SK-N-SH (cell line): ENCODE measurements at regions not wholly inside any gene's neighbourhood (a gene's known extent, or its start where the extent isn't known, plus 50 kb on each side); places are given as distances from the start of the nearest gene placed in this dataset.

Source experiments
- CTCF ChIA-PET: fragments of 300-600, 350-600 bp; formaldehyde crosslinking; extraction: SDS; loops from one replicate; lab custom pipeline; 2021; lab: Yijun Ruan, JAX
- POLR2A ChIA-PET: fragments of 350-600 bp; sonication (Branson Sonifier 250); formaldehyde crosslinking; extraction: SDS; loops from one replicate; lab custom pipeline; 2020; ENCODE audit warnings: antibody characterized with exemption, inconsistent platforms; lab: Yijun Ruan, JAX
- DNase-seq: peaks from one replicate; pipeline ENCODE4 v3.0.0; 2012
- H2AFZ ChIP-seq: fragments of 200-600 bp; sonication (generic); 2 replicates; pipeline ENCODE4 v1.8.1; 2016; ENCODE audit warnings: antibody characterized with exemption, mild to moderate bottlenecking, low read depth
- H3F3A ChIP-seq: fragments of 200-600 bp; sonication (generic); replicated peaks from 2 replicates; pipeline ENCODE3; 2016; ENCODE audit warnings: antibody characterized with exemption, mild to moderate bottlenecking; ENCODE audit not compliant: insufficient read depth
- H3K27ac ChIP-seq, 2 experiments: fragments of 200-500 bp in 1 of 2; fragments of 200-600 bp in 1 of 2; sonication (Bioruptor generic) in 1 of 2; sonication (generic), shearing (Covaris generic) in 1 of 2; 2 replicates each; pipeline versions ENCODE4 v1.5.1 to v1.6.1; 2014 to 2016; ENCODE audit warnings: low read depth in 2 of 2, inconsistent platforms in 1 of 2, low read length in 1 of 2, mild to moderate bottlenecking in 1 of 2, mixed read lengths in 1 of 2
- H3K27me3 ChIP-seq: fragments of 200-600 bp; sonication (generic), shearing (Covaris generic); 2 replicates; pipeline ENCODE4 v1.6.1; 2016; ENCODE audit warnings: mixed run types; ENCODE audit not compliant: insufficient read depth
- H3K36me3 ChIP-seq, 2 experiments: fragments of 200-500 bp in 1 of 2; fragments of 200-600 bp in 1 of 2; sonication (Bioruptor generic) in 1 of 2; sonication (generic) in 1 of 2; replicated peaks in 1 of 2; 2 replicates each; pipeline versions ENCODE3 to v1.5.1; 2014 to 2016; ENCODE audit warnings: low read length in 1 of 2, mild to moderate bottlenecking in 1 of 2; ENCODE audit not compliant: insufficient read depth in 2 of 2, control insufficient read depth in 1 of 2
- H3K4me1 ChIP-seq, 2 experiments: fragments of 200-500 bp in 1 of 2; fragments of 200-600 bp in 1 of 2; sonication (Bioruptor generic) in 1 of 2; sonication (generic), shearing (Covaris generic) in 1 of 2; 2 replicates each; pipeline versions ENCODE4 v1.5.1 to v1.6.1; 2014 to 2016; ENCODE audit warnings: low read depth in 1 of 2, low read length in 1 of 2, mixed run types in 1 of 2; ENCODE audit not compliant: insufficient read depth in 2 of 2, control insufficient read depth in 1 of 2
- H3K4me2 ChIP-seq: fragments of 200-600 bp; sonication (generic), shearing (Covaris generic); 2 replicates; pipeline ENCODE4 v1.6.1; 2017; ENCODE audit warnings: mixed run types
- H3K4me3 ChIP-seq, 2 experiments: fragments of 200-500 bp in 1 of 2; fragments of 200-600 bp in 1 of 2; sonication (Bioruptor generic) in 1 of 2; sonication (generic), shearing (Covaris generic) in 1 of 2; 2 replicates each; pipeline versions ENCODE4 v1.5.1 to v1.8.1; 2014 to 2016; ENCODE audit warnings: low read depth in 2 of 2, inconsistent platforms in 1 of 2, low read length in 1 of 2, mild to moderate bottlenecking in 1 of 2, mixed read lengths in 1 of 2, moderate library complexity in 1 of 2
- H3K79me2 ChIP-seq: fragments of 200-600 bp; sonication (generic); 2 replicates; pipeline ENCODE4 v1.8.1; 2017; ENCODE audit warnings: mild to moderate bottlenecking; ENCODE audit not compliant: insufficient read depth
- H3K9ac ChIP-seq: fragments of 200-600 bp; sonication (generic); 2 replicates; pipeline ENCODE4 v1.6.1; 2017; ENCODE audit warnings: mixed run types
- H3K9me2 ChIP-seq: fragments of 200-600 bp; sonication (generic); 2 replicates; pipeline ENCODE4 v1.6.1; 2017; ENCODE audit warnings: mixed run types
- H3K9me3 ChIP-seq: fragments of 200-600 bp; sonication (generic); 2 replicates; pipeline ENCODE4 v1.6.1; 2017; ENCODE audit warnings: mixed run types, mild to moderate bottlenecking, moderate library complexity
- H4K20me1 ChIP-seq: fragments of 200-600 bp; sonication (generic); 2 replicates; pipeline ENCODE4 v1.6.1; 2017; ENCODE audit warnings: mild to moderate bottlenecking, mixed run types; ENCODE audit not compliant: insufficient read depth
- CTCF ChIP-seq: fragments of 200-600 bp; sonication (generic); IDR thresholded peaks from 2 replicates; pipeline ENCODE4 v1.6.1; 2017; ENCODE audit warnings: antibody characterized with exemption, mild to moderate bottlenecking, moderate library complexity
- ELF1 ChIP-seq: IDR thresholded peaks from 2 replicates; pipeline ENCODE4 v1.4.0; 2012
- EP300 ChIP-seq, 2 experiments: IDR thresholded peaks; 2 replicates each; pipeline versions ENCODE4 v1.4.0 to v1.6.1; 2012; ENCODE audit warnings: borderline replicate concordance in 1 of 2, low read depth in 1 of 2, low read length in 1 of 2
- JUND ChIP-seq: IDR thresholded peaks from 2 replicates; pipeline ENCODE4 v1.4.0; 2012
- MAX ChIP-seq: IDR thresholded peaks from 2 replicates; pipeline ENCODE4 v1.4.0; 2012; ENCODE audit warnings: low read depth
- MEF2A ChIP-seq: IDR thresholded peaks from 2 replicates; pipeline ENCODE4 v1.4.0; 2012; ENCODE audit warnings: low read depth, borderline replicate concordance
- RAD21 ChIP-seq: IDR thresholded peaks from 2 replicates; pipeline ENCODE4 v1.6.1; 2012; ENCODE audit warnings: mild to moderate bottlenecking, low read length
- REST ChIP-seq: IDR thresholded peaks from 2 replicates; pipeline ENCODE4 v1.6.1; 2012; ENCODE audit warnings: mild to moderate bottlenecking, low read depth, low read length, moderate library complexity
- RXRA ChIP-seq: IDR thresholded peaks from 2 replicates; pipeline ENCODE4 v1.4.0; 2012; ENCODE audit warnings: low read depth, mild to moderate bottlenecking, borderline replicate concordance
- SMC3 ChIP-seq: IDR thresholded peaks from 2 replicates; pipeline ENCODE4 v1.6.1; 2012; ENCODE audit warnings: low read depth, low read length, improper control_type of control experiment
- USF2 ChIP-seq: fragments of 150-350 bp; IDR thresholded peaks from 2 replicates; pipeline ENCODE4 v1.6.1; 2017; ENCODE audit warnings: antibody characterized with exemption, low read length, low read depth, borderline replicate concordance
- WGBS: methylation state at CpG from one replicate; pipeline ENCODE4 v1.1.6; 2017; ENCODE audit warnings: low lambda C conversion rate; 5-methylcytosine and 5-hydroxymethylcytosine counted together

GRCh38 chr5:97842687-97843086 is 659.6 kb upstream of the RIOK2 start:
- TF ChIP-seq EP300 (IDR thresholded peaks at IDR 0.05; ENCODE audit: borderline replicate concordance in 1 of 2, low read depth in 1 of 2, low read length in 1 of 2) = no peak
- no peak for TF ChIP-seq ELF1
- TF ChIP-seq REST = no peak
- no peak for TF ChIP-seq USF2
- TF ChIP-seq RXRA = no peak
- no peak for TF ChIP-seq MEF2A
- H3K27me3 ChIP-seq = no peaks in the 10 kb centered on the region
- no peak overlapping the region for H3K4me2 ChIP-seq
- ChIA-PET POLR2A (no interaction called here), CTCF (no interaction called here)
- no peaks in the 10 kb centered on the region for H3K79me2 ChIP-seq
- H3K4me1 ChIP-seq = peaks cover 0 to 27% of the 10 kb centered on the region in 2 experiments; a peak in 2 of 4 replicates
- no peaks in the 10 kb centered on the region for H3K9me2 ChIP-seq
- no peaks in the 10 kb centered on the region for H3K9me3 ChIP-seq
- no peak overlapping the region for H3K9ac ChIP-seq
- H3K36me3 ChIP-seq = no peaks in the 10 kb centered on the region
- H3K27ac ChIP-seq = no peak overlapping the region
- H3F3A ChIP-seq = peaks cover 20% of the 10 kb centered on the region
- H3K4me3 ChIP-seq = no peak overlapping the region
- DNase-seq = no peak
- H2AFZ ChIP-seq = no peak overlapping the region
- H4K20me1 ChIP-seq = no peaks in the 10 kb centered on the region
- 78% methylated on average over 1 of the region's 1 CpG for WGBS

GRCh38 chr5:97844797-97845196 is 661.8 kb upstream of the RIOK2 start:
- Histone ChIP-seq H3F3A (peaks cover 2% of the 10 kb centered on the region), H3K36me3 (no peaks in the 10 kb centered on the region), H3K79me2 (no peaks in the 10 kb centered on the region), H3K27ac (no peak overlapping the region), H3K4me3 (no peak overlapping the region), H3K27me3 (no peaks in the 10 kb centered on the region), H4K20me1 (no peaks in the 10 kb centered on the region), H3K4me1 (peaks cover 0 to 12% of the 10 kb centered on the region in 2 experiments; a peak in 2 of 4 replicates), H3K9me3 (no peaks in the 10 kb centered on the region), H3K4me2 (no peak overlapping the region), H3K9ac (no peak overlapping the region), H2AFZ (no peak overlapping the region), H3K9me2 (no peaks in the 10 kb centered on the region)
- CTCF ChIA-PET = interaction anchor here (1.1 kb wide), 2 partner anchors 10 to 491 kb away, joined by 3 read pairs; no protein-coding TSS in a partner anchor
- TF ChIP-seq MAX = no peak
- 0 out of 2 replicates have a peak, but pooled peaks have one; percentile 4 for TF ChIP-seq SMC3
- TF ChIP-seq RAD21 = peak; percentile 33
- TF ChIP-seq JUND = no peak
- TF ChIP-seq CTCF = no peak
- POLR2A ChIA-PET = no interaction called here
- DNase-seq = no peak
- WGBS = no CpG with 5 or more reads among the region's 4 CpGs
